Liver (tissue), 3 donors: ENCODE measurements at regions not wholly inside any gene's neighbourhood (a gene's known extent, or its start where the extent isn't known, plus 50 kb on each side); places are given as distances from the start of the nearest gene placed in this dataset.
"Not testable (repeated sequence)": the region's sequence is repeated elsewhere in the genome, so short reads cannot be mapped to it uniquely, and the experiment has no call there.

Experiments
- EGR1 ChIP-seq, 2 donors: IDR thresholded peaks; 2 replicates each; pipeline ENCODE4 v1.6.1; 2016 to 2018; ENCODE audit warnings: antibody characterized with exemption in 2 of 2, low read depth in 2 of 2
- HNF4A ChIP-seq, 2 donors: conservative IDR thresholded peaks; 2 replicates each; pipeline ENCODE4 v1.6.1; 2016; ENCODE audit warnings: antibody characterized with exemption in 2 of 2, mild to moderate bottlenecking in 2 of 2
- JUND ChIP-seq, 2 donors: IDR thresholded peaks; 2 replicates each; pipeline ENCODE4 v1.6.1; 2016; ENCODE audit warnings: antibody characterized with exemption in 2 of 2
- RXRA ChIP-seq, 2 donors: IDR thresholded peaks; 2 replicates each; pipeline ENCODE4 v1.6.1; 2017 to 2018; ENCODE audit warnings: antibody characterized with exemption in 2 of 2, mild to moderate bottlenecking in 1 of 2
- SP1 ChIP-seq: IDR thresholded peaks from 2 replicates; pipeline ENCODE4 v1.6.1; 2018; ENCODE audit warnings: antibody characterized with exemption, mild to moderate bottlenecking
- TAF1 ChIP-seq: conservative IDR thresholded peaks from 2 replicates; pipeline ENCODE4 v1.6.1; 2016; ENCODE audit warnings: antibody characterized with exemption, mild to moderate bottlenecking
- TF ChIP-seq, protein P1 (sequence below): fragments of 150-350 bp; IDR thresholded peaks from 2 replicates; pipeline ENCODE4 v1.5.1; 2017; ENCODE audit warnings: improper control_type of control experiment, low read depth, low read length; ENCODE audit not compliant: missing input control
- donor health status: healthy.
- donor health status: healthy.

DNA sequence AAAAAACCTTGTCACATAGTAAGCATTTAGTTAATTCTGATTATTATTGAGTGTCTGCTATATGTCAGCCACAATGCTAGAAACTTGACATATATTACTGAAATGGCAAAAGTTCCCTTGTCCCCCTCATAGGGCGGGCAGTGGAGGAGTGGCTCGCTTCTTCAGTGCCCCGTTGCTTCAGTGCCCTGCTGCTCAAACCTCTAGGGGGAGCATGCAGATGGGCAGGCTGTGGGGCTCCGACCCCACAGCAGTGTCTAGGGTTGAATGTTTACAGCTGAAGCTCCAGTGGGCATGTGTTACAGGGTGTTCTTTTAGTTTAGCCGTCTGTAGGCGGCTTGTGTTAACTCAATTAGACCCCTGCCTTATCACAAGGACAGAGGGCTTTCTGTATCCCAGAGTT is 86.5 kb upstream of the GPC3 start:
- TF ChIP-seq, protein P1, sequence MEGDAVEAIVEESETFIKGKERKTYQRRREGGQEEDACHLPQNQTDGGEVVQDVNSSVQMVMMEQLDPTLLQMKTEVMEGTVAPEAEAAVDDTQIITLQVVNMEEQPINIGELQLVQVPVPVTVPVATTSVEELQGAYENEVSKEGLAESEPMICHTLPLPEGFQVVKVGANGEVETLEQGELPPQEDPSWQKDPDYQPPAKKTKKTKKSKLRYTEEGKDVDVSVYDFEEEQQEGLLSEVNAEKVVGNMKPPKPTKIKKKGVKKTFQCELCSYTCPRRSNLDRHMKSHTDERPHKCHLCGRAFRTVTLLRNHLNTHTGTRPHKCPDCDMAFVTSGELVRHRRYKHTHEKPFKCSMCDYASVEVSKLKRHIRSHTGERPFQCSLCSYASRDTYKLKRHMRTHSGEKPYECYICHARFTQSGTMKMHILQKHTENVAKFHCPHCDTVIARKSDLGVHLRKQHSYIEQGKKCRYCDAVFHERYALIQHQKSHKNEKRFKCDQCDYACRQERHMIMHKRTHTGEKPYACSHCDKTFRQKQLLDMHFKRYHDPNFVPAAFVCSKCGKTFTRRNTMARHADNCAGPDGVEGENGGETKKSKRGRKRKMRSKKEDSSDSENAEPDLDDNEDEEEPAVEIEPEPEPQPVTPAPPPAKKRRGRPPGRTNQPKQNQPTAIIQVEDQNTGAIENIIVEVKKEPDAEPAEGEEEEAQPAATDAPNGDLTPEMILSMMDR, result not testable (repeated sequence)
- TF ChIP-seq EGR1 (IDR thresholded peaks at IDR 0.05; ENCODE audit: low read depth in 2 of 2); JUND (IDR thresholded peaks at IDR 0.05); RXRA (IDR thresholded peaks at IDR 0.05); HNF4A (conservative IDR thresholded peaks at IDR 0.05); SP1; TAF1: not testable (repeated sequence)
